HG03060 (cell line): ENCODE measurements at regions not wholly inside any gene's neighbourhood (a gene's known extent, or its start where the extent isn't known, plus 50 kb on each side); places are given as distances from the start of the nearest gene placed in this dataset.

ENCODE experiments used
- ATAC-seq: cut with Tn5 transposase; IDR thresholded peaks from one replicate; pipeline ENCODE4 v1.9.1; 2021; ENCODE audit warnings: low read depth, moderate number of reproducible peaks; ENCODE audit not compliant: unreplicated experiment

GRCh38 chr4:65893271-65893670 is 223.0 kb upstream of the EPHA5 start:
- ATAC-seq = no peak

DNA sequence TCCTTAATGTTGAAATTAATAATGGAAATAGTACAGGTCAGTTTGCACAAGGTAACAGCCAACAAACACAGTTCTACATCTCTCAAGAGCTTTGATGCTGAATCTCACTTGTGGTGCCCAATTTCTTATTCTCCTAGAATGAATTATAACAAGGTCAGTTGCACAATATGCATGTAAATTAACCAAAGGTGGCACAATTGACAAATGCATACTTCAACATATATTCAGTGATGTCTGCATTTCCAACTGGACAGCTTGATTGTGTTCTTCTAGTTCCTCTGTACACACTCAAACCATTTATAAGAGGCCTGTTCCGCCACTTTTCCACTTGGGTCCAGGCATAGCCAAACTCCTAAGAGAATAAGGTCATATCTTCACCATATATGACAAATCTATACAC is 210.3 kb upstream of the EPHA5 start:
- no peak for ATAC-seq

GRCh38 chr4:65868096-65868824 is 198.0 kb upstream of the EPHA5 start:
- ATAC-seq = no peak

GRCh38 chr4:65865489-65865888 is 195.2 kb upstream of the EPHA5 start:
- ATAC-seq = no peak

GRCh38 chr4:65861993-65862392 is 191.7 kb upstream of the EPHA5 start:
- no peak for ATAC-seq

DNA sequence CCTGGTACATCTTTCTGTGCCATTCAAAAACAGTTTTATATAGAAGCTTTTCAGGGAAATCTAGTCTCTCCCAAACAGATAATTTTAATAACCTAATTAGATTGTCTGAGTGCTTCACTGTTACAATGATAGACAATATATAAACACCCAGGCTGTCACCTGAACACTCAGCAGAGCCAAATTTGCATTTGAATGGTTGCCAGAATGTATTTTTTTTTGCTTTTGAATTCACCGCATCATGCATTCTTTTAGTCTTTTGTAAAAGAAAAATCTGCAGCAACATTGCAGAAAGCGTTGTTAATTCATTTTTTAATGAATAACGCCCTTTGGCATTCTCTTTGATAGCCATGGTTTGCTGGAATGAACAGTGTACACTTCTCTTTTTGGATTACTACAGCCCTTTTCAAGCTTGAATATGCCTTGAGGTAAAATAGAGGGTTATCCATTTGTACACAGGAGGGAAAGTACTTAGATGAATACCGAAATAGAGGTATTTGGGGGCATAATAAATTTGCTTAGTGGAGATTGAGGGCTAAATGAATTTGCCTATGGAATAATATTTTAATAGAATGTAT is 175.0 kb upstream of the EPHA5 start:
- ATAC-seq = no peak

- no peak for ATAC-seq
These were observed 169.1 kb upstream of the EPHA5 start for GRCh38 chr4:65839164-65839931.

- ATAC-seq = no peak
These were observed 164.4 kb upstream of the EPHA5 start for GRCh38 chr4:65834707-65835106.

GRCh38 chr4:65831828-65832227 is 161.5 kb upstream of the EPHA5 start:
- ATAC-seq = no peak

DNA sequence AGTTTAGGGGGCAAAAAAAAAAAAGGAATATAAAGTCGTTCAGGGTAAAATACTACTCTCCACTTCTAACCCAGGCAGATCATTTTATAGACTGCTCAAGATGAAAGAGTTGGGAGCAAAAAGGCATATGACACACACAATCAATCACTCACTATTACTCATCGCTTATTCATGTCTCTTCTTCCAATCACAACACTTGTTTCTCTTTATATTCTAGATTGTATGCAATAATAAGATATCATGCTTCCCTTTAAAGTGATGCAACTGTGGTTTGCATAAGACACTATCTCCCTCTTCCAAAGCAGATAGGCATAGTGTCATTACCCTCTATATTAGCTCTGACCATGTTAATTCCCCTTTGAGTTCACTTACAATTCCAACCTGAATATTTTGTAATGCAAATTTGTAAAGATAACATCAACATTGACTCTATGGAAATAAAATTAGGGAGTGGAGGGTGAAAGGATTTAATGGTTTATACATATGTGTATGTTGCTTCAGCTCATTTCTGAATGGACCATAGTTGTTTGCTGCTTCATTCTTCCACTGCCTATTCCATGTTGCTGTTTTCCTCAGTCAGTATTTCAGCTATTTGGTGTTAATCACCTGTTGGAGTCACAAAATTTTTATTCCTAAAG is 154.9 kb upstream of the EPHA5 start:
- ATAC-seq = no peak

- no peak for ATAC-seq
These were observed 148.9 kb upstream of the EPHA5 start for GRCh38 chr4:65819192-65819591.

DNA sequence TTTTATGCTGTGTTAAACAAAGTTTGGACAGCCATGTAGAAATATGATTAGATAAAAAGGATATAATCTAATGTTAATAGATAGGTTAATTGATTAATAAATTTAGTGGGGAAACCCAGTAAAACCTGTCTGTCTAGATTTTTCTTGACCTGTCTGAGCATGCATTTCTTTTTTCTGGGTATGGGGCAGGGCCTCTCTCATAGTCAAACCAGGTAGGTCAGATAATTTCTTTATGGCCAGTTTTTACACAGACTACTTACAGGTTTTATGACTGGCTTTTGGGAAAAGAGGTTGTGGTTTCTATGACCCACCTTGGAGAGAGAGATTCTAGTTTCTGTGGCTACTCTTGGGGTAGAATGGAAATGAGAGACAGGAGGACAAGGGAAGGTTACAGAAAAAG is 135.6 kb upstream of the EPHA5 start:
- ATAC-seq = no peak

GRCh38 chr4:65799513-65799912 is 129.2 kb upstream of the EPHA5 start:
- no peak for ATAC-seq

- no peak for ATAC-seq
These were observed 128.3 kb upstream of the EPHA5 start for GRCh38 chr4:65798498-65799127.

- no peak for ATAC-seq
These were observed 121.6 kb upstream of the EPHA5 start for GRCh38 chr4:65791812-65792308.

DNA sequence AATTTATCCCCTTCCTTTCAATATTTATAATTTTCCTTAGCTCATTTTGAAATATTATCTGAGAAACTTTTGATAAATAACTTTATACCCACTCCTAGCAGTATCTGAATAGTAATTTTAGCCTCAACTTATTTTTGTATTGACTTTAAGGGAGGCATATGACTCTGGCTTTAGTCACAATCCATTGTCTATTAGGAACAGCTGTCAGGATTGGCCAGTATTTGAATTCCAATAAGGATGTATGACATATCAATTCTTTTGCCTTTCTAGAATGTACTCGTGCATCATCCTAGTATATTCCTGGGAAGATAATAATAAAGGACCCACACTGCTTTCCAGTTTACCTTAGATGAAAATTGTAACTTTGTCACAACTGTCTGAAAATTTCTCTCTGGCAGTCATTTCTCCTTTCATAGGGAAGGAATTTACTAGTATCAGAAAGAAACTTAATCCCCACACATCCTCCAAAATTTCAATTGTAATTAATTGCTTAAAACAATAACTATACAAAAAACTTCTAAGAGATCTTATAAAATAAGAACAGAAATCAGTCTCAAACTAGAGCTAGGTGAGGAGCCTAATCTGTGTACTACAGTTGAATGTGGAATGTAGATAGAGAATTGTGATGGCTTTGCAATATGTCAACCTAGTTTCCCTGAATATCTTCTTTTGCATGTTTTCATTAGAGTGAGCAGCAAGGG is 121.0 kb upstream of the EPHA5 start:
- ATAC-seq = no peak

DNA sequence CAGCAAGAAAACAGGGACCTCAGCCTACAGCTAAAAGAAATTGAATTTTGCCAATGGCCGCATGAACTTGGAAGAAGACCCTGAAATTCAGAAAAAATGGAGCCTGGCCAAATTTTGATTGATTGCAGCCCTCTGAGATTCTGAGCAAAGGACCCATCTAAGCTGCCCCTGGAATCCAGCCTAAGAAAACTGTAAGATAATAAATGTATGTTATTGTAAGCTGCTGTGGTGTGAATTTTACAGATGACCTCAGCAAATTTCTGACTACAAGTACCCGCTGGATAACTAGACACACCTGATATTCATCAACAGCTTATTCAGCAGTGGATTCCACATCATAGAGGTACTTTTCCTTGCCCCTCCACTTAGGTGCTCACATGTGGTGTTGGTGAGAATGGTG is 119.5 kb upstream of the EPHA5 start:
- ATAC-seq = no peak

DNA sequence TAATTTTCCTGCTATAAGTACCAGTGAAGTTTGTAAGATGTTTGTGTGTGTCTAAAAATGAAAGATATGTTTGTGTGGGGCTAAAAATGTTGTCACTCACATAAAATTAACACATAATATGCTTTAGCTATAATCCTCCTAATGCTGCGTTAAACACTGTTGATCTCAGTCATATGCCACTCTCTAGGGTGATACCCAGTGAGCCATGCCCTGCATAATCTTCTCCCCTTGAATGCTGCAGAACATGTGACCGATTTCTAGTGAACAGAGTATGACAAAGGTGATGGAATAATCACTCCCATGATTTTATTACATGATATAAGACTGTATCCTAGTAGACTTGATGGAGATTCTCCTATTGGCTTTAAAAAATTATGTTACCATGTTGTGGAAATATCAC is 119.1 kb upstream of the EPHA5 start:
- ATAC-seq = no peak

GRCh38 chr4:65777270-65777669 is 107.0 kb upstream of the EPHA5 start:
- no peak for ATAC-seq

- no peak for ATAC-seq
These were observed 103.3 kb upstream of the EPHA5 start for GRCh38 chr4:65773636-65774035.
